DND-41 (cell line): ENCODE measurements at regions not wholly inside any gene's neighbourhood (a gene's known extent, or its start where the extent isn't known, plus 50 kb on each side); places are given as distances from the start of the nearest gene placed in this dataset.

Experiments used
- ATAC-seq: fragments of 200-7000 bp; cut with Tn5 transposase; 3 replicates; pipeline ENCODE4 v1.9.1; 2021; ENCODE audit warnings: low read depth; ENCODE audit not compliant: insufficient read depth
- DNase-seq: peaks from one replicate; pipeline ENCODE4 v3.0.0-alpha.2; 2020
- H2AFZ ChIP-seq: 2 replicates; pipeline ENCODE4 v1.6.0; 2012; ENCODE audit warnings: low read depth, low read length
- H3K27ac ChIP-seq: 2 replicates; pipeline ENCODE4 v1.5.1; 2012; ENCODE audit warnings: low read length, inconsistent platforms
- H3K27me3 ChIP-seq: fragments of 200-600 bp; sonication (generic); 2 replicates; pipeline ENCODE4 v1.6.0; 2012; ENCODE audit warnings: low read length, mild to moderate bottlenecking, inconsistent platforms; ENCODE audit not compliant: insufficient read depth, poor library complexity
- H3K36me3 ChIP-seq: 2 replicates; pipeline ENCODE4 v1.5.1; 2012; ENCODE audit warnings: low read length, inconsistent platforms; ENCODE audit not compliant: insufficient read depth
- H3K4me1 ChIP-seq: 2 replicates; pipeline ENCODE4 v1.5.1; 2012; ENCODE audit warnings: mild to moderate bottlenecking, low read length; ENCODE audit not compliant: insufficient read depth
- H3K4me2 ChIP-seq: 2 replicates; pipeline ENCODE4 v1.6.0; 2012; ENCODE audit warnings: mild to moderate bottlenecking, moderate library complexity, low read length, inconsistent platforms; ENCODE audit not compliant: insufficient read depth
- H3K4me3 ChIP-seq, 2 experiments: fragments of 200-600 bp in 1 of 2; shearing (Covaris generic) in 1 of 2; 2 replicates each; pipeline ENCODE4 v1.5.1; 2012 to 2016; ENCODE audit warnings: inconsistent platforms in 2 of 2, low read length in 2 of 2, mild to moderate bottlenecking in 2 of 2, low read depth in 1 of 2, moderate library complexity in 1 of 2
- H3K79me2 ChIP-seq: 2 replicates; pipeline ENCODE4 v1.6.0; 2012; ENCODE audit warnings: low read length, inconsistent platforms; ENCODE audit not compliant: insufficient read depth
- H3K9ac ChIP-seq: 2 replicates; pipeline ENCODE4 v1.6.0; 2012; ENCODE audit warnings: low read depth, mild to moderate bottlenecking, inconsistent platforms, low read length, moderate library complexity
- H3K9me3 ChIP-seq: 2 replicates; pipeline ENCODE4 v1.5.1; 2012; ENCODE audit warnings: low read length, moderate library complexity, mild to moderate bottlenecking, inconsistent platforms; ENCODE audit not compliant: insufficient read depth, severe bottlenecking
- H4K20me1 ChIP-seq: 2 replicates; pipeline ENCODE4 v1.6.0; 2012; ENCODE audit warnings: low read length; ENCODE audit not compliant: insufficient read depth
- CTCF ChIP-seq: IDR thresholded peaks from 2 replicates; pipeline ENCODE4 v1.5.1; 2012; ENCODE audit warnings: borderline replicate concordance, low read length, moderate library complexity, mild to moderate bottlenecking; ENCODE audit not compliant: poor library complexity, severe bottlenecking; ENCODE audit errors: extremely low read depth
- EZH2 ChIP-seq: IDR thresholded peaks from 3 replicates; pipeline ENCODE4 v1.6.1; 2012; ENCODE audit warnings: borderline replicate concordance, low read depth, mild to moderate bottlenecking, moderate library complexity, low read length, inconsistent platforms; ENCODE audit not compliant: severe bottlenecking

GRCh38 chr7:22013711-22014110 is 68.0 kb upstream of the CDCA7L start:
- H3K9ac ChIP-seq: no peak overlapping the region
- H3K36me3 ChIP-seq: no peaks in the 10 kb centered on the region
- no peak for TF ChIP-seq EZH2
- TF ChIP-seq CTCF: no peak
- no peak for DNase-seq
- no peak overlapping the region for H3K4me3 ChIP-seq
- no peaks in the 10 kb centered on the region for H3K79me2 ChIP-seq
- no peaks in the 10 kb centered on the region for H3K9me3 ChIP-seq
- H2AFZ ChIP-seq: no peak overlapping the region
- no peak overlapping the region for H3K4me2 ChIP-seq
- H3K27ac ChIP-seq: no peak overlapping the region
- no peak for ATAC-seq
- no peaks in the 10 kb centered on the region for H4K20me1 ChIP-seq
- no peaks in the 10 kb centered on the region for H3K4me1 ChIP-seq
- H3K27me3 ChIP-seq: peaks cover 19% of the 10 kb centered on the region

GRCh38 chr7:22008683-22009082 is 63.0 kb upstream of the CDCA7L start:
- H3K36me3 ChIP-seq: no peaks in the 10 kb centered on the region
- no peak overlapping the region for H3K4me2 ChIP-seq
- H3K27me3 ChIP-seq: peaks cover 34% of the 10 kb centered on the region
- TF ChIP-seq EZH2: no peak
- TF ChIP-seq CTCF: no peak
- H3K9me3 ChIP-seq: no peaks in the 10 kb centered on the region
- no peak overlapping the region for H3K4me3 ChIP-seq
- no peak overlapping the region for H3K27ac ChIP-seq
- H3K79me2 ChIP-seq: no peaks in the 10 kb centered on the region
- ATAC-seq (no peak), DNase-seq (no peak)
- no peak overlapping the region for H2AFZ ChIP-seq
- no peaks in the 10 kb centered on the region for H3K4me1 ChIP-seq
- H4K20me1 ChIP-seq: no peaks in the 10 kb centered on the region
- H3K9ac ChIP-seq: no peak overlapping the region

- Histone ChIP-seq H3K4me3 (no peak overlapping the region), H2AFZ (no peak overlapping the region), H3K27ac (no peak overlapping the region), H3K27me3 (peaks cover 37% of the 10 kb centered on the region), H3K9me3 (no peaks in the 10 kb centered on the region), H3K9ac (no peak overlapping the region), H4K20me1 (no peaks in the 10 kb centered on the region), H3K4me1 (no peaks in the 10 kb centered on the region), H3K36me3 (no peaks in the 10 kb centered on the region), H3K4me2 (no peak overlapping the region), H3K79me2 (no peaks in the 10 kb centered on the region)
- TF ChIP-seq EZH2: no peak
- no peak for TF ChIP-seq CTCF
- DNase-seq (no peak), ATAC-seq (no peak)
Measured at GRCh38 chr7:22008087-22008486, 62.4 kb upstream of the CDCA7L start.

- Histone ChIP-seq H3K27ac (no peak overlapping the region), H2AFZ (no peak overlapping the region), H3K9me3 (no peaks in the 10 kb centered on the region), H3K79me2 (no peaks in the 10 kb centered on the region), H4K20me1 (no peaks in the 10 kb centered on the region), H3K4me2 (no peak overlapping the region), H3K4me3 (no peak overlapping the region), H3K4me1 (no peaks in the 10 kb centered on the region), H3K27me3 (peaks cover 33% of the 10 kb centered on the region), H3K36me3 (no peaks in the 10 kb centered on the region), H3K9ac (no peak overlapping the region)
- TF ChIP-seq CTCF (no peak), EZH2 (no peak)
- ATAC-seq (no peak), DNase-seq (no peak)
Measured at GRCh38 chr7:22005151-22005550, 59.5 kb upstream of the CDCA7L start.
